Endothelial cell of umbilical vein (primary cell): ENCODE measurements at regions not wholly inside any gene's neighbourhood (a gene's known extent, or its start where the extent isn't known, plus 50 kb on each side); places are given as distances from the start of the nearest gene placed in this dataset.

Experiments used
- BruUV-seq: library from RNA; stranded (reverse); fragments of 400-500 nt; replicated peaks from 2 replicates; lab custom pipeline; 2021; lab: Mats Ljungman, UMichigan
- CTCF ChIA-PET: fragments of 300-600, 350-600 bp; sonication (Branson Sonifier 250); formaldehyde crosslinking; loops from one replicate; lab custom pipeline; 2021; ENCODE audit warnings: antibody characterized with exemption, inconsistent platforms; lab: Charles Lee
- POLR2A ChIA-PET: fragments of 300-600, 350-600 bp; sonication (Branson Sonifier 250); formaldehyde crosslinking; loops from one replicate; lab custom pipeline; 2021; ENCODE audit warnings: antibody characterized with exemption, inconsistent platforms; lab: Charles Lee
- DNase-seq: peaks from one replicate; pipeline ENCODE4 v3.0.0-alpha.2; 2011; ENCODE audit warnings: low read depth, low spot score
- FAIRE-seq: peaks from 2 replicates; lab custom pipeline; 2011; peaks lifted over from hg19 to GRCh38; lab: Jason Lieb, UNC
- H2AFZ ChIP-seq: 2 replicates; pipeline ENCODE4 v1.6.0; 2012; ENCODE audit warnings: low read depth, low read length, control low read depth, inconsistent platforms
- H3K27ac ChIP-seq: 2 replicates; pipeline ENCODE4 v1.5.1; 2011; ENCODE audit warnings: low read depth, mild to moderate bottlenecking, control low read depth, low read length, moderate library complexity; ENCODE audit not compliant: insufficient read depth
- H3K27me3 ChIP-seq, 2 experiments: 2 replicates each; pipeline versions ENCODE4 v1.6.0 to v1.6.1; 2011; ENCODE audit warnings: low read length in 2 of 2, mixed read lengths in 1 of 2; ENCODE audit not compliant: control insufficient read depth in 2 of 2, insufficient read depth in 2 of 2
- H3K36me3 ChIP-seq, 2 experiments: 2 replicates in 1 of 2; 3 replicates in 1 of 2; pipeline ENCODE4 v1.5.1; 2011; ENCODE audit warnings: low read length in 2 of 2, mild to moderate bottlenecking in 1 of 2, moderate library complexity in 1 of 2; ENCODE audit not compliant: control insufficient read depth in 2 of 2, insufficient read depth in 2 of 2; ENCODE audit errors: extremely low read depth in 1 of 2
- H3K4me1 ChIP-seq: 3 replicates; pipeline ENCODE4 v1.5.1; 2011; ENCODE audit warnings: mild to moderate bottlenecking, low read length; ENCODE audit not compliant: control insufficient read depth, insufficient read depth; ENCODE audit errors: extremely low read depth
- H3K4me2 ChIP-seq: 2 replicates; pipeline ENCODE4 v1.6.1; 2011; ENCODE audit warnings: low read length, control low read depth, mixed read lengths; ENCODE audit not compliant: insufficient read depth
- H3K4me3 ChIP-seq, 3 experiments: fragments of 200-600 bp in 1 of 3; sonication (generic), shearing (Covaris generic) in 1 of 3; replicated peaks in 1 of 3; 2 replicates each; pipeline ENCODE4 v1.5.1; 2011 to 2016; ENCODE audit warnings: control low read depth in 3 of 3, low read length in 3 of 3, mild to moderate bottlenecking in 2 of 3, inconsistent platforms in 1 of 3, low read depth in 1 of 3, moderate library complexity in 1 of 3; ENCODE audit not compliant: insufficient read depth in 1 of 3
- H3K79me2 ChIP-seq: 2 replicates; pipeline ENCODE4 v1.6.0; 2012; ENCODE audit warnings: low read length, inconsistent platforms; ENCODE audit not compliant: control insufficient read depth, insufficient read depth
- H3K9ac ChIP-seq: replicated peaks from 2 replicates; pipeline ENCODE3; 2011; ENCODE audit warnings: low read length, control low read depth; ENCODE audit not compliant: insufficient read depth; ENCODE audit errors: extremely low read depth
- H3K9me1 ChIP-seq: replicated peaks from 3 replicates; pipeline ENCODE4 v1.6.0; 2011; ENCODE audit warnings: mild to moderate bottlenecking, low read length; ENCODE audit not compliant: control insufficient read depth, insufficient read depth; ENCODE audit errors: extremely low read depth
- H3K9me3 ChIP-seq: replicated peaks from 2 replicates; pipeline ENCODE4 v1.5.1; 2012; ENCODE audit warnings: low read length, inconsistent platforms; ENCODE audit not compliant: control insufficient read depth, insufficient read depth
- H4K20me1 ChIP-seq: replicated peaks from 2 replicates; pipeline ENCODE3; 2011; ENCODE audit warnings: mild to moderate bottlenecking, low read length; ENCODE audit not compliant: control insufficient read depth, insufficient read depth; ENCODE audit errors: extremely low read depth
- EZH2 ChIP-seq: IDR thresholded peaks from 2 replicates; pipeline ENCODE4 v1.6.1; 2012; ENCODE audit warnings: borderline replicate concordance, low read depth, mild to moderate bottlenecking, moderate library complexity, low read length, inconsistent platforms; ENCODE audit not compliant: severe bottlenecking
- GATA2 ChIP-seq: IDR thresholded peaks from 2 replicates; pipeline ENCODE4 v1.7.0; 2011; ENCODE audit warnings: low read depth, mild to moderate bottlenecking, moderate library complexity, mixed read lengths, low read length; ENCODE audit not compliant: insufficient read length, insufficient read depth
- MYC ChIP-seq: IDR thresholded peaks from one replicate; pipeline ENCODE4 v1.6.1; 2011; ENCODE audit warnings: mild to moderate bottlenecking, low read depth, low read length
- POLR2AphosphoS5 ChIP-seq: IDR thresholded peaks from 2 replicates; pipeline ENCODE4 v1.6.1; 2012; ENCODE audit warnings: low read depth, mild to moderate bottlenecking, control low read depth, low read length, moderate library complexity; ENCODE audit not compliant: insufficient read depth
- dilution Hi-C: fragments of 300-500 bp; cut with MboI; formaldehyde crosslinking; loops from one replicate; pipeline ENCODE4 v1.15.0; 2019; ENCODE audit warnings: low sequenced_read_pairs; ENCODE audit not compliant: extremely low pct_ligation_motif_present
- intact Hi-C: fragments of 100-400 bp; cut with micrococcal nuclease; formaldehyde crosslinking; loops from one replicate; pipeline ENCODE4 v1.10.0; 2022
- TF ChIP-seq, protein P1 (sequence below), 2 donors: IDR thresholded peaks; 1 replicate in 1 of 2; 2 replicates in 1 of 2; pipeline ENCODE4 v1.5.1; 2011; ENCODE audit warnings: low read length in 2 of 2, mild to moderate bottlenecking in 2 of 2, moderate library complexity in 2 of 2, control low read depth in 1 of 2, inconsistent platforms in 1 of 2, low read depth in 1 of 2; ENCODE audit not compliant: insufficient read depth in 1 of 2; ENCODE audit errors: extremely low read depth in 1 of 2
- TF ChIP-seq, protein P2 (sequence below): IDR thresholded peaks from 2 replicates; pipeline ENCODE4 v1.6.1; 2011; ENCODE audit not compliant: insufficient read depth, insufficient read length

DNA sequence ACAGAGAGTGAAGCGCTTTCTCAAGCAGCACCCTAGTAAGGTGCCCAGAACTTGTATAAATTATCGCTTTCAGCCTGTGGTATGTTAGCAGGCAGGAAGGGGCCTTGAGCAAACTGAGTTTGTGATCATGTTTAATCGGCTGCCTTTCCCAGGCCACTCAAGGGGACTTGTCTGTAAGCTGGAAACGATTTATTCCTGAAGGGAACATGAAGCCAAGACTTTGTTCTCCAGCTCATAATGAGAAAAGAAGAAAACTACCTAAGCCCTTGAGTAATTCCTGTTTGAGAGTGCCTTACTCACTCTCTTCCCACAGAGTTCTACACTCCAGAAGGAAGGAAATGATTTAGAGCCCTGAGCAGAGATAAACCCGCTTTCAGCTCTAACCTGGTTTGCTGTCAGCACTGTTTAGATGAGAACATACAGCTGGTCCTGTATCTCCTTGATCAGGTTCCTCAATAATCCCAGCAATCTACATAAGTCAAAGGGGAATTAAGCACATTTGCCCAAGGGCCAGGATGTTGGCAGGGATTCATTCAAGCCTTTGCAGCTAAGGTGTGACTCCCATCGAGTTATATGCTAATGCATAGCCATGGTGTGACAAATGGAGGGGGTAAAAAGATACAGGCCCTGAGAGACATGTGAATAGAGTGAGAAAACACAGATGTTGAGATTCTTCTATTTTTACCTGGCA, 187.7 kb upstream of the SLC24A5 start:
- dilution Hi-C loops (no loop called here), intact Hi-C loops (no loop called here)
- Histone ChIP-seq H3K79me2 (no peaks in the 10 kb centered on the region), H3K27ac (no peak overlapping the region), H3K36me3 (no peaks in the 10 kb centered on the region), H3K9ac (no peak overlapping the region), H3K9me3 (no peaks in the 10 kb centered on the region), H3K27me3 (no peaks in the 10 kb centered on the region), H3K4me3 (no peak overlapping the region), H4K20me1 (no peaks in the 10 kb centered on the region), H2AFZ (no peak overlapping the region), H3K4me2 (no peak overlapping the region), H3K9me1 (no peaks in the 10 kb centered on the region), H3K4me1 (no peaks in the 10 kb centered on the region)
- ChIA-PET POLR2A (no interaction called here), CTCF (interaction anchor here (0.8 kb wide), 1 partner anchor 736 kb away, joined by 3 read pairs; no protein-coding TSS in a partner anchor)
- BruUV-seq, result no TSS peak
- TF ChIP-seq, protein P1, sequence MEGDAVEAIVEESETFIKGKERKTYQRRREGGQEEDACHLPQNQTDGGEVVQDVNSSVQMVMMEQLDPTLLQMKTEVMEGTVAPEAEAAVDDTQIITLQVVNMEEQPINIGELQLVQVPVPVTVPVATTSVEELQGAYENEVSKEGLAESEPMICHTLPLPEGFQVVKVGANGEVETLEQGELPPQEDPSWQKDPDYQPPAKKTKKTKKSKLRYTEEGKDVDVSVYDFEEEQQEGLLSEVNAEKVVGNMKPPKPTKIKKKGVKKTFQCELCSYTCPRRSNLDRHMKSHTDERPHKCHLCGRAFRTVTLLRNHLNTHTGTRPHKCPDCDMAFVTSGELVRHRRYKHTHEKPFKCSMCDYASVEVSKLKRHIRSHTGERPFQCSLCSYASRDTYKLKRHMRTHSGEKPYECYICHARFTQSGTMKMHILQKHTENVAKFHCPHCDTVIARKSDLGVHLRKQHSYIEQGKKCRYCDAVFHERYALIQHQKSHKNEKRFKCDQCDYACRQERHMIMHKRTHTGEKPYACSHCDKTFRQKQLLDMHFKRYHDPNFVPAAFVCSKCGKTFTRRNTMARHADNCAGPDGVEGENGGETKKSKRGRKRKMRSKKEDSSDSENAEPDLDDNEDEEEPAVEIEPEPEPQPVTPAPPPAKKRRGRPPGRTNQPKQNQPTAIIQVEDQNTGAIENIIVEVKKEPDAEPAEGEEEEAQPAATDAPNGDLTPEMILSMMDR (IDR thresholded peaks at IDR 0.05; ENCODE audit: extremely low read depth in 1 of 2, insufficient read depth in 1 of 2, low read depth in 1 of 2, low read length in 2 of 2), result no peak
- TF ChIP-seq POLR2AphosphoS5, result no peak
- no peak for TF ChIP-seq EZH2
- TF ChIP-seq, protein P2, sequence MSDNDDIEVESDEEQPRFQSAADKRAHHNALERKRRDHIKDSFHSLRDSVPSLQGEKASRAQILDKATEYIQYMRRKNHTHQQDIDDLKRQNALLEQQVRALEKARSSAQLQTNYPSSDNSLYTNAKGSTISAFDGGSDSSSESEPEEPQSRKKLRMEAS, result no peak
- no peak for TF ChIP-seq MYC
- TF ChIP-seq GATA2, result no peak
- DNase-seq (no peak), FAIRE-seq (no peak)
